ENCODE measurements at regions not wholly inside any gene's neighbourhood (a gene's known extent, or its start where the extent isn't known, plus 50 kb on each side); places are given as distances from the start of the nearest gene placed in this dataset.

DNA sequence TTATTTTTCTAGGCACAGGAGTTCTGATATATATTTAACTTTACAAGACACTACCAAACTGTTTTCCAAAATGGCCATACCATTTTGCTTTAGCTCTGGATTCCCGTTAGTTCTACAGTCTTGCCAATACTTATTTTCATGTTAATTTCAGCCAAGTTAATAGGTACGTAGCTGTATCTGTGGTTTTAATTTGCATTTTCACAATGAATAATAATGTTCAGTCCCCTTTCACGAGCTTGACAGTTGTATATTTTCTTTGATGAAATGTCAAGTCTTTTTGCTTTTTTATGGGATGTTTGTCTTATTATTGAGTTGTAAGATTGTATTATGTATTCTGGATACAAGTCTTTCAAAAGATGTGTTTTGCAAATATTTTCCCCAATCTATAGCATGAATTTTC lies 50.6 kb upstream of the GALNT5 start:
- Histone ChIP-seq H2AFZ (ENCODE audit: low read depth, low read length) (no peak overlapping the region), H3K27ac (ENCODE audit: low read depth, low read length) (no peak overlapping the region), H3K27me3 (ENCODE audit: insufficient read depth, low read length) (no peaks in the 10 kb centered on the region), H3K9me3 (ENCODE audit: insufficient read depth, low read depth, low read length) (no peaks in the 10 kb centered on the region), H3K4me2 (ENCODE audit: low read length) (no peak overlapping the region), H3K9ac (ENCODE audit: low read length) (no peak overlapping the region), H3K4me3 (ENCODE audit: insufficient read depth, low read depth, low read length) (no peak overlapping the region), H3K4me1 (ENCODE audit: insufficient read depth, low read length) (no peaks in the 10 kb centered on the region), H3K36me3 (ENCODE audit: insufficient read depth, low read length) (no peaks in the 10 kb centered on the region), H3K79me2 (ENCODE audit: insufficient read depth, low read length) (no peaks in the 10 kb centered on the region), H4K20me1 (ENCODE audit: insufficient read depth, low read length) (no peaks in the 10 kb centered on the region)
- Mint-ChIP-seq H3K9me3 (ENCODE audit: unreplicated experiment) (no peaks in the 10 kb centered on the region), H3K27ac (ENCODE audit: unreplicated experiment) (no peak overlapping the region), H3K27me3 (ENCODE audit: low read depth, unreplicated experiment) (no peaks in the 10 kb centered on the region), H3K4me1 (ENCODE audit: low read depth, unreplicated experiment) (no peaks in the 10 kb centered on the region), H3K4me3 (ENCODE audit: unreplicated experiment) (no peak overlapping the region), H3K36me3 (ENCODE audit: low read depth, unreplicated experiment) (no peaks in the 10 kb centered on the region)
- FAIRE-seq (no peak), DNase-seq (ENCODE audit: low read depth) (no peak)
- TF ChIP-seq EZH2 (IDR thresholded peaks at IDR 0.05; ENCODE audit: insufficient read depth, low read length) (no peak), CTCF (IDR thresholded peaks at IDR 0.05; ENCODE audit: insufficient read depth, low read depth, low read length) (no peak)

Measured in astrocyte (in vitro differentiated cells and primary cell).